ENCODE measurements at regions not wholly inside any gene's neighbourhood (a gene's known extent, or its start where the extent isn't known, plus 50 kb on each side); places are given as distances from the start of the nearest gene placed in this dataset.

GRCh38 chr17:54793271-54793670 lies 107.4 kb upstream of the TOM1L1 start:
- CTCF ChIA-PET = interaction anchor here (1.0 to 2.4 kb wide), 3 partner anchors 10 to 17 kb away, joined by 3 to 6 read pairs (median 3); no protein-coding TSS in a partner anchor
- POLR2A ChIA-PET = no interaction called here
- no peak for TF ChIP-seq CTCF (IDR thresholded peaks at IDR 0.05; ENCODE audit: control extremely low read depth, extremely low read depth, low read depth, missing control alignments)
- DNase-seq (ENCODE audit: extremely low spot score) = no peak

DNA sequence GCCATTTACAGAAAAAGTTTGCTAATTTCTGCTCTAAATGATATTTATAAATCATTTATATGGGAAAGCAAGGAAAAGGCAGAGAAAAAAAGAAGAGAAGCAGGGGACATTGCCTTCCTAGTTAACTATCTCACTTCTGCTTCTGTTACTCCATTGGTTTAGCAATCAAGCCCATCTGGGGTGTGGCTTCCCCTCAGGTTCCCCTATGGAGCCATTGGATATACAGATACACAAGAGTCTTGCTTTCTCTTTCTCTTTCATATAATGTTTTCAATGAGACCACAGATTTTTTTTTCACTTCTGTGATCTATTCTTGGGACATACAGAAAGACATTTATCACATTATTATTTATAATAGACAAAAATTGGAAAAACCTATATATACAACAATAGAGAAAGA lies 105.6 kb upstream of the TOM1L1 start:
- TF ChIP-seq CTCF (IDR thresholded peaks at IDR 0.05; ENCODE audit: control extremely low read depth, extremely low read depth, low read depth, missing control alignments) = no peak
- no peak for DNase-seq (ENCODE audit: extremely low spot score)
- ChIA-PET POLR2A (no interaction called here), CTCF (interaction anchor here (1.2 kb wide), 1 partner anchor 9 kb away, joined by 4 read pairs; no protein-coding TSS in a partner anchor)

DNA sequence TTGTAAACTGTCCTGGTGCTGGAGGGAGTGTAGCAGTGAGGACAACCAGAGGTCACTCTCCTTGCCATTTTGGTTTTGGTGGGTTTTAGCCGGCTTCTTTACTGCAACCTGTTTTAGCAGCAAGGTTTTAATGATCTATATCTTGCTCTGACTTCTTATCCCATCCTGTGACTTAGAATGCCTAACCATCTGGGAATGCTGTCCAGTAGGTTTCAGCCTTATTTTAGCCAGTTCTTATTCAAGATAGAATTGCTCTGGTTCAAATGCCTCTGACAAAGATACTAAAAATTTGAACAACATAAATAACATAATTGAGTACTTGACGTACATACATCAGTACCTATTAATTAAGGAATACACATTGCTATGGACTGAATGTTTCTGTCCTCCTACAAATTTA lies 93.3 kb upstream of the TOM1L1 start:
- TF ChIP-seq CTCF (IDR thresholded peaks at IDR 0.05; ENCODE audit: control extremely low read depth, extremely low read depth, low read depth, missing control alignments) = no peak
- no peak for DNase-seq (ENCODE audit: extremely low spot score)
- POLR2A ChIA-PET = no interaction called here
- CTCF ChIA-PET = no interaction called here

DNA sequence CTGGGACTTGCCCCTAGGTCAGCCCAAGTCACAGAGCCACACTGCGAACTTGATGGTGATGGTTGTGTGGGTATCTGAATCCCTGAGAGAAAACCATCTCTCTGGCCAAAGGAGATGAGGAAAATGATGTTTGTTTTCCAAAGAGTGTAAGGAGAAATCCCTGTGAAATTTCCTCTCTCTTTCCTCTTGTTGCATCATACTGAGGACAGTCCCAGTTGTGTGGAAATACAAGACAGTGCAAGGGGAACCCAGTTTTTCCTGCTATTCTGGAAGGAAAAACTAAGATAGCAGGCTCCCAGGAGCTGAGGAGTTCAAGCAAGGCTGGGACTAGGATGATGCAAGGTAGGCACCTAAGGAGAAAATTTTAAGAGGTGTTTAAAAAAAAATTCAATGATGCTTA lies 86.8 kb upstream of the TOM1L1 start:
- CTCF ChIA-PET = interaction anchor here (1.3 to 2.1 kb wide), 2 partner anchors 11 to 13 kb away, joined by 3 to 5 read pairs; no protein-coding TSS in a partner anchor
- no peak for DNase-seq (ENCODE audit: extremely low spot score)
- POLR2A ChIA-PET = no interaction called here
- TF ChIP-seq CTCF (IDR thresholded peaks at IDR 0.05; ENCODE audit: control extremely low read depth, extremely low read depth, low read depth, missing control alignments) = no peak

- no peak for TF ChIP-seq CTCF (IDR thresholded peaks at IDR 0.05; ENCODE audit: control extremely low read depth, extremely low read depth, low read depth, missing control alignments)
- DNase-seq (ENCODE audit: extremely low spot score) = no peak
- ChIA-PET CTCF (interaction anchor here (1.3 kb wide), 1 partner anchor 12 kb away, joined by 3 read pairs; no protein-coding TSS in a partner anchor), POLR2A (no interaction called here)
Measured at GRCh38 chr17:54814371-54814770, 86.3 kb upstream of the TOM1L1 start.

DNA sequence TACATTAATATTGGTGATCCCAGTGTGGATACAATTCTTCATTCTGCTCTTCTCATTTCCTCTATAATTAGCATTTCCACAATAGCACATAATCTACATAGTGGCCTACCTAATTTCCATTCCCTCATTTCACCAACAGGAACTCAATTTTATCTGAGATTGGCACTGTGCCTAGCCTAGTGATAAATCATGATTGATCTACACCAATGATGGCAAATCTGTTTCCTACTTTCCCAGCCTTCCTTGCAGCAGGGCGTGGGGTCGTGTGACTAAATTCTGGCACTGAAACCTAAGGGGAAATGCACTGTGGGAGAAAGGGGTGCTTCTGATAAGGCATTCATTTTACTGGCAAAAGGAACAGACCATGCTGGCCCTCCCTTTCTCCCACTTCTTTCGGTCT lies 66.6 kb upstream of the TOM1L1 start:
- CTCF ChIA-PET = no interaction called here
- POLR2A ChIA-PET = no interaction called here
- TF ChIP-seq CTCF (IDR thresholded peaks at IDR 0.05; ENCODE audit: control extremely low read depth, extremely low read depth, low read depth, missing control alignments) = no peak
- DNase-seq (ENCODE audit: extremely low spot score) = no peak

GRCh38 chr17:54835015-54835414 lies 65.6 kb upstream of the TOM1L1 start:
- CTCF ChIA-PET = no interaction called here
- DNase-seq (ENCODE audit: extremely low spot score) = no peak
- POLR2A ChIA-PET = no interaction called here
- TF ChIP-seq CTCF (IDR thresholded peaks at IDR 0.05; ENCODE audit: control extremely low read depth, extremely low read depth, low read depth, missing control alignments) = no peak

Measured in GM10248 (cell line).